Lower leg skin (tissue), 3 donors: ENCODE measurements at regions not wholly inside any gene's neighbourhood (a gene's known extent, or its start where the extent isn't known, plus 50 kb on each side); places are given as distances from the start of the nearest gene placed in this dataset.

Experiments
- CTCF ChIP-seq, 3 donors: fragments of 450-650 bp; IDR thresholded peaks; one replicate each; pipeline ENCODE4 v1.5.1; 2016; ENCODE audit warnings: antibody characterized with exemption in 3 of 3, mild to moderate bottlenecking in 3 of 3, moderate library complexity in 2 of 3
- POLR2A ChIP-seq, 2 donors: fragments of 450-650 bp; IDR thresholded peaks; one replicate each; pipeline ENCODE4 v1.6.1; 2016 to 2017; ENCODE audit warnings: antibody characterized with exemption in 2 of 2, mild to moderate bottlenecking in 1 of 2, moderate library complexity in 1 of 2

GRCh38 chr2:83971547-83971946, 487.5 kb downstream of the SUCLG1 start:
- TF ChIP-seq CTCF (IDR thresholded peaks at IDR 0.05), result no peak
- no peak for TF ChIP-seq POLR2A (IDR thresholded peaks at IDR 0.05)
